ENCODE measurements at regions not wholly inside any gene's neighbourhood (a gene's known extent, or its start where the extent isn't known, plus 50 kb on each side); places are given as distances from the start of the nearest gene placed in this dataset.

DNA sequence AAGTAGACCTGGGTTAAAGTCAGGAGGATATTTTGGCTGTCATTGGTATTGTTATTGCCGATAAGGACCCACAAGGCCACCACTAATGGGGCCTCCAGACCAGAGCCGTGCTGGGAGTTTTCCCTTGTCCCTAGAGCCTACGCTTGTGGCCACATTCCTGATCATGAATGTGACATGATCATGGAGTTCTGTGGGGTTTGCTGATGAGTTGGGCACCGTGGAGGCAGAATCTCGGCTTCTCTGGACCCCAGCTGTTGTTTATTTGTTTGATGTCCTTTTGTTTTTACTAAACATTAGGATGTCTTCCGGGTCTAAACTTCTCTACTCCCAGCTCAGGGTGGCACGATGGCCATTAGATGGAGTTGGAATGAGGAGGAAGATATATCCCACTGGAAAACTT lies 74.9 kb upstream of the TMPRSS2 start:
- Histone ChIP-seq H3K36me3 (ENCODE audit: insufficient read depth, low read length) (no peaks in the 10 kb centered on the region), H3K4me1 (ENCODE audit: insufficient read depth, low read length) (peaks cover 6% of the 10 kb centered on the region; the same call in 1 of the 2 replicates), H3K27me3 (ENCODE audit: insufficient read depth, low read length) (no peaks in the 10 kb centered on the region), H3K9ac (ENCODE audit: low read depth, low read length) (no peak overlapping the region), H3K27ac (ENCODE audit: low read depth, low read length) (no peak overlapping the region), H3K9me3 (ENCODE audit: insufficient read depth, low read depth, low read length) (peaks cover 11% of the 10 kb centered on the region), H3K4me3 (ENCODE audit: low read length) (no peak overlapping the region)
- WGBS: 95% methylated on average over 5 of the region's 7 CpGs

DNA sequence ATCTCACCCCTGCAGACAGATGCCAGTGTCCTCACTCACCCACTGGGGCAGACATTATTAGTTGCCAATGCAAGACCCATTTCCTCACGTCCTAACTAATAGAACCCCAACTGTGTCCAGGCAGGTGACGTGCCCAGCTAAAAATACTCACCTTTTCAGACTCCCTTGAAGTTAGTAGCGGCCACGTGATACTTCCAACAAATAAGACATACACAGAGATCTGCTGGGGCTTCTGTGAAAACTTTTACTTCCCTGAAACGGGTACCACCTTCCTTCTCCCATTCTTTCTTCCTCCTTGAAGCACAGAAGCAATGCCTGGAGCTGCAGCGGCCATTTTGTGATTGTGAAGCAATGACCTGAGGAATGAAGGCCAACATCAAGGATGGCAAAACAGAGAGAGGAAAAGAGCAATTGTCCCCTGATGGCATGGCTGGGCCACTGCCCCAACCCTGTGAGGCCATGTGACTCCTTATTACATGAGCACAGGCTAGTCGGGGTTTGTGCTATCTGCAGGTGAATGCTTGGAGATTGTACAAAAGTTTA lies 74.4 kb upstream of the TMPRSS2 start:
- Histone ChIP-seq H3K27me3 (ENCODE audit: insufficient read depth, low read length) (no peaks in the 10 kb centered on the region), H3K4me1 (ENCODE audit: insufficient read depth, low read length) (peaks cover 6% of the 10 kb centered on the region; the same call in 1 of the 2 replicates), H3K9me3 (ENCODE audit: insufficient read depth, low read depth, low read length) (peaks cover 16% of the 10 kb centered on the region), H3K27ac (ENCODE audit: low read depth, low read length) (no peak overlapping the region), H3K4me3 (ENCODE audit: low read length) (no peak overlapping the region), H3K9ac (ENCODE audit: low read depth, low read length) (no peak overlapping the region), H3K36me3 (ENCODE audit: insufficient read depth, low read length) (no peaks in the 10 kb centered on the region)
- WGBS: 93% methylated on average over 7 of the region's 7 CpGs

DNA sequence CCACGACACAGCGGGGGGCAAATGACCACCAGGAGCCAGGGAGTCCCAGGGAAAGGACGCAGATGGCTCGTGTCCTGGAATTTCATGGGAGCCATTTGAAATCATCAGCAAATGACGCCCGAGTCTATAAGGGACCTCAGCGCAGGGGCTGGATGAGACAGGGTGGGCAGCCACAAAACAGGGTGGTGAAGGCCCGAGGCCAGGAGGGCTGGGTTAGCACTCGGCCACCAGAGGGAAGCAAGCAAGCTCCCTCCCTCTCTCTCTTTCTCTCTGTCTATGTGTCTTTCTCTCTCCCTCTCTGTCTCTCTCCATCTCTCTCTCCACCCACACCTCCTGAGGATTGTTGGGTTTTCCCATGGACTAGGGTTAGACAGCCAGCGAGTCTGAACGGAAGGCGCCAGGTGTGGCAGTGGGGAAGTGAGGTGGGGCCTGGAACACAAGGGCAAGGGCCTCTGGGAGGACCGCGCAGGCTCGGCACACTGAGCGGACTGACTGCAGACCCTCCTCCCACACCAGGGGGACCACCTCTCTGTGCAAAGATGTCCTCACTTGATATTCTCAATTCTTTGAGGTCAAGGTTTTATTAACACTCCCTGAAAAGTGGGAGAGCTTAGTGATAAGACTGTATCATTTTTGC lies 73.8 kb upstream of the TMPRSS2 start:
- Histone ChIP-seq H3K4me1 (ENCODE audit: insufficient read depth, low read length) (peaks cover 6% of the 10 kb centered on the region; the same call in 1 of the 2 replicates), H3K9me3 (ENCODE audit: insufficient read depth, low read depth, low read length) (peaks cover 23% of the 10 kb centered on the region), H3K27me3 (ENCODE audit: insufficient read depth, low read length) (no peaks in the 10 kb centered on the region), H3K27ac (ENCODE audit: low read depth, low read length) (no peak overlapping the region), H3K36me3 (ENCODE audit: insufficient read depth, low read length) (no peaks in the 10 kb centered on the region), H3K9ac (ENCODE audit: low read depth, low read length) (no peak overlapping the region), H3K4me3 (ENCODE audit: low read length) (no peak overlapping the region)
- WGBS: 93% methylated on average over 16 of the region's 16 CpGs

DNA sequence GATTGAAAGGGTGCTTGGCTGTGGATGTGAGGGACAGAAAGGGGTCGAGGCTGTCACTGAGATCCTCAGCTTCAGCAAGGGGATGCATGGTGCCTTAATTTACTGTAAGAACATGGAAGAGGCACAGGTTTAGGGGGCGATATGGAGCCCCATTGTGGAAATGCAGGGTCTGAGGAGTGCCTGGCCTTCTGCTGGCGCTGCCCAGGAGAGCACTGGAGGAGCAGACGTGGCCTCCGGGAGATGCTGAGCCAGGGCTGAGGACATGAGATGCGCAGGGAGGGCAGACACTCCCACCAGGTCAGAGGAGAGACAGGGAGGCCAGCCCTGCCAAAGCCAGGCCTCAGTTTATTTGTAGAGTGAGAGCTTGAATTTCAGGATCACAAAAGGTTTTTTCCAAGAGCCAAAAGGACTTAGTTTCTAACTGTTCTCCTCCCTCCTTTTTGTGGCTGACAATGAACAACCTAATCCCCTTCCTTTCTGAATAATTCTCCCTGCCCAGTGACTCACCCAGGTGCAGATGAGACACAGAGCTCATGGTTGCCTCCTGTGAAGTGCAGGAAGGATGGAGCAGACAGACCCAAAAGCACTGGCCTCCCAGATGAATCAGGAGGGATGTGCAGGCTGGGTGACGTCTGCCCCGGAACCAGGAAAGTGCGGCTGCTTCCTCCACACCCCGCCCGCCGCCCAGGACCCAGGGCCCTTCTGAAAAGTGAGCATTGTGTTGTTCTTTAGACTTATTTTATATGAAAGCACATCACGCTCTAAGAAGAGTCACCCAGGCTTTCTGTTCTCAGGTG lies 73.0 kb upstream of the TMPRSS2 start:
- no peak overlapping the region for H3K27ac ChIP-seq (ENCODE audit: low read depth, low read length)
- H3K36me3 ChIP-seq (ENCODE audit: insufficient read depth, low read length): no peaks in the 10 kb centered on the region
- WGBS: 77% methylated on average over 13 of the region's 13 CpGs
- peaks cover 29% of the 10 kb centered on the region for H3K9me3 ChIP-seq (ENCODE audit: insufficient read depth, low read depth, low read length)
- peaks cover 6% of the 10 kb centered on the region; the same call in 1 of the 2 replicates for H3K4me1 ChIP-seq (ENCODE audit: insufficient read depth, low read length)
- H3K9ac ChIP-seq (ENCODE audit: low read depth, low read length): no peak overlapping the region
- no peak overlapping the region for H3K4me3 ChIP-seq (ENCODE audit: low read length)
- H3K27me3 ChIP-seq (ENCODE audit: insufficient read depth, low read length): no peaks in the 10 kb centered on the region

DNA sequence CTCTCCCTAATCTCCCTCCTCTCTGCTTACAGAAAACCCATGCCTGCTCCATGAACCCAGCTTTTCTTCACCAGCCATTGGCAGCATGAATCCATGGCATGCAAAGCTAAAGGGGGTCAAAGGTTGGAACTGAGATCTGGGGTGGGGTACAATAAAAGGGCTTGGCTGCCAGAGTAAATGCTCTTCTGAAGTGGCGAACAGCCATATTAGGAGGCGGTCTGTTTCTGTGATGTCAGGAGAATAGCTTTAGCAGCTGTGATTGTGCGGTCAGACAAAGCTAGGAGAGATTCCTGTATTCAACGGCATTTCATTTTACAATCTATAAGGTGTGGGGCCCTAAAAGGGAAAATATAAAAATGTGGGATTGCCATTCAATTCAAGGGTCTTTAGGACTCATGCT lies 71.7 kb upstream of the TMPRSS2 start:
- no peaks in the 10 kb centered on the region for H3K36me3 ChIP-seq (ENCODE audit: insufficient read depth, low read length)
- no peak overlapping the region for H3K9ac ChIP-seq (ENCODE audit: low read depth, low read length)
- H3K27ac ChIP-seq (ENCODE audit: low read depth, low read length): no peak overlapping the region
- H3K4me3 ChIP-seq (ENCODE audit: low read length): no peak overlapping the region
- H3K27me3 ChIP-seq (ENCODE audit: insufficient read depth, low read length): no peaks in the 10 kb centered on the region
- WGBS: 87% methylated on average over 4 of the region's 4 CpGs
- peaks cover 31% of the 10 kb centered on the region for H3K9me3 ChIP-seq (ENCODE audit: insufficient read depth, low read depth, low read length)
- H3K4me1 ChIP-seq (ENCODE audit: insufficient read depth, low read length): peaks cover 6% of the 10 kb centered on the region; the same call in 1 of the 2 replicates

GRCh38 chr21:41578716-41579115 lies 70.8 kb upstream of the TMPRSS2 start:
- H3K4me1 ChIP-seq (ENCODE audit: insufficient read depth, low read length): peaks cover 2% of the 10 kb centered on the region; the same call in 1 of the 2 replicates
- H3K36me3 ChIP-seq (ENCODE audit: insufficient read depth, low read length): no peaks in the 10 kb centered on the region
- H3K27me3 ChIP-seq (ENCODE audit: insufficient read depth, low read length): no peaks in the 10 kb centered on the region
- no peak overlapping the region for H3K27ac ChIP-seq (ENCODE audit: low read depth, low read length)
- H3K9ac ChIP-seq (ENCODE audit: low read depth, low read length): no peak overlapping the region
- peaks cover 36% of the 10 kb centered on the region for H3K9me3 ChIP-seq (ENCODE audit: insufficient read depth, low read depth, low read length)
- 90% methylated on average over 2 of the region's 2 CpGs for WGBS
- H3K4me3 ChIP-seq (ENCODE audit: low read length): no peak overlapping the region

DNA sequence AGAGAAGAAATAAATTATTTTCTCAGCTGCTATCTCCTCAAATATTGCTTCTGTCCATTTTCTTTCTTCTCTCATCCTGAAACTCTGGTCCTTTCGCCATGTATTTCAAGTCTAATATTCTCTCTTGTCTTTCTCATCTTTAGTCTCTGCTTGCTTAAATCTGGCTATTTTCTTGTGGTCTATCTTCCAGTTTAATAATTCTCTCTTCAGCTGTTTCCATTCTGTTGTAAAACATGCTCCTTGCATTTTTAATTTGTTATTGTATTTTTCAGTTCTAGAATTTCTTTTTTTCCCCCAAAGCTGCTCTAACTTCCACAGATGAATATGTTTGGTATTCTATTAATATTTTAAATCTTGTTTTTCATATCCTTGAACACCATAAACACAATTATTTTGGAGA lies 70.1 kb upstream of the TMPRSS2 start:
- peaks cover 36% of the 10 kb centered on the region for H3K9me3 ChIP-seq (ENCODE audit: insufficient read depth, low read depth, low read length)
- no peaks in the 10 kb centered on the region for H3K36me3 ChIP-seq (ENCODE audit: insufficient read depth, low read length)
- H3K27me3 ChIP-seq (ENCODE audit: insufficient read depth, low read length): no peaks in the 10 kb centered on the region
- no peak overlapping the region for H3K4me3 ChIP-seq (ENCODE audit: low read length)
- no peak overlapping the region for H3K9ac ChIP-seq (ENCODE audit: low read depth, low read length)
- WGBS: 96% methylated on average over 1 of the region's 1 CpG
- H3K4me1 ChIP-seq (ENCODE audit: insufficient read depth, low read length): no peaks in the 10 kb centered on the region
- no peak overlapping the region for H3K27ac ChIP-seq (ENCODE audit: low read depth, low read length)

DNA sequence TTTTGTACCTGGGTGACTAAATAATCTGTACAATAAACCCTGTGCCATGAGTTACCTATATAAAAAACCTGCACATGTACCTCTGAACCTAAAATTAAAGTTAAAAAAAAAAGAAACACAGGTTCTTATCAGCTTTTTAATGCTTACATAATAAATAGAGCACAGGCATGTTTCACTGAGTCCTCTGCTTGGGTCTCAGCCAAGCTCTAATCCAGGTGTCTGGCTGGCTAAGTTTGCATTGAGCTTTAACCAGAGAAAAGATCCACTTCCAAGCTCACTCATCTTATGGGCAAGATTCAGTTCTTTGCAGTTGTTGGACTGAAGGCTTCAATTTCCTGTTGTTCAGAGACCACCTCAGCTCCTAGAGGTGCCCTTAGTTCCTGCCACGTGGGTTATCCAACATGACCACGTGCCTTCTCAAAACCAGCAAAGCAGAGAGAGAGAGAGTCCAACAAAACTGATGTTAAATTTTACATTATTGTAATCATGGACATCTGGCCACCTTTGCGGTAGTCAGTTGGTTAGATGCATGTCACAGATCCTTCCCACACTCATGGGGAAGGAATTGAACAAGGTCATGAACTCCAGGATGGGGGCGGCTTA lies 68.2 kb upstream of the TMPRSS2 start:
- H3K36me3 ChIP-seq (ENCODE audit: insufficient read depth, low read length): no peaks in the 10 kb centered on the region
- H3K9me3 ChIP-seq (ENCODE audit: insufficient read depth, low read depth, low read length): peaks cover 36% of the 10 kb centered on the region
- no peak overlapping the region for H3K9ac ChIP-seq (ENCODE audit: low read depth, low read length)
- H3K4me3 ChIP-seq (ENCODE audit: low read length): no peak overlapping the region
- H3K27ac ChIP-seq (ENCODE audit: low read depth, low read length): no peak overlapping the region
- H3K27me3 ChIP-seq (ENCODE audit: insufficient read depth, low read length): no peaks in the 10 kb centered on the region
- H3K4me1 ChIP-seq (ENCODE audit: insufficient read depth, low read length): no peaks in the 10 kb centered on the region
- 85% methylated on average over 3 of the region's 4 CpGs for WGBS

DNA sequence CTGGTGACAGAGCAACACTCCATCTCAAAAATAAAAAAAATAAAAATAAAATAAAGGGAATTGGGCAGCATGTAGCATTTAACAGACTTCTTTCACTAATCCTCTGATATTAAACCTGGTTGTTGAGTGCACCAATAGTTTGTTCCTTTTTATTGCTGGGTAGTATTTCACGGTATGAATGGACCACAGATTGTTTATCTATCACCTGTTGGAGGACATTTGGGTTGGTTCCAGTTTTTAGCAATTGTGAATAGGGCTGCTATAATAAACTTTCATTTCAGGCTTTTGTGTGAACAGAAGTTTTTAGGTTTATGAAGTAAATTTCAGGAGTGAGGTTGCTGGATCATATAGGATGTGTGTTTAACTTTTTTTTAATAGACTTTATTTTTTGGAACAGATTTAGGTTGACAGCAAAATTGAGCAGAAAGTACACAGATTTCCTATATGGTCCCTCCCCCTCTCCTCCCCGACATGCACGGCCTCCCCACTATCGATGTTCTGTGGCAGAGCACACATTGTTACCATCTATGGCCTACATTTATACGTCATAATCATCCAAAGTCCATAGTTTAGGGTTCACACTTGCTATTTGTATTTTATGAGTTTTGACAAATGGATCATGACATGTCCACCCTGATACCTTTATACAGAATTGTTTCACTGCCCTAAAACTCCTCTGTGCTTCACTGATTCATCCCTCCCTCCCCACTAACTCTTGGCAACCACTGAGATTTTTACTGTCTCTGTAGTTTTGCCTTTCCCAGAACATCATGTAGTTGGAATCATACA lies 66.1 kb upstream of the TMPRSS2 start:
- peaks cover 36% of the 10 kb centered on the region for H3K9me3 ChIP-seq (ENCODE audit: insufficient read depth, low read depth, low read length)
- no peaks in the 10 kb centered on the region for H3K36me3 ChIP-seq (ENCODE audit: insufficient read depth, low read length)
- no peaks in the 10 kb centered on the region for H3K27me3 ChIP-seq (ENCODE audit: insufficient read depth, low read length)
- whole genome bisulfite sequencing: 92% methylated on average over 5 of the region's 5 CpGs
- H3K27ac ChIP-seq (ENCODE audit: low read depth, low read length): no peak overlapping the region
- no peak overlapping the region for H3K4me3 ChIP-seq (ENCODE audit: low read length)
- no peak overlapping the region for H3K9ac ChIP-seq (ENCODE audit: low read depth, low read length)
- no peaks in the 10 kb centered on the region for H3K4me1 ChIP-seq (ENCODE audit: insufficient read depth, low read length)

GRCh38 chr21:41571938-41572510 lies 64.1 kb upstream of the TMPRSS2 start:
- Histone ChIP-seq H3K9me3 (ENCODE audit: insufficient read depth, low read depth, low read length) (peaks cover 17% of the 10 kb centered on the region), H3K27ac (ENCODE audit: low read depth, low read length) (no peak overlapping the region), H3K27me3 (ENCODE audit: insufficient read depth, low read length) (no peaks in the 10 kb centered on the region), H3K36me3 (ENCODE audit: insufficient read depth, low read length) (no peaks in the 10 kb centered on the region), H3K9ac (ENCODE audit: low read depth, low read length) (no peak overlapping the region), H3K4me1 (ENCODE audit: insufficient read depth, low read length) (no peaks in the 10 kb centered on the region), H3K4me3 (ENCODE audit: low read length) (no peak overlapping the region)
